ENCODE measurements at regions not wholly inside any gene's neighbourhood (a gene's known extent, or its start where the extent isn't known, plus 50 kb on each side); places are given as distances from the start of the nearest gene placed in this dataset.

- Histone ChIP-seq H3K36me3 (ENCODE audit: control insufficient read depth in 4 of 4, insufficient read depth in 3 of 4, low read depth in 1 of 4, low read length in 3 of 4) (no peaks in the 10 kb centered on the region), H3K4me1 (ENCODE audit: control insufficient read depth in 4 of 4, insufficient read depth in 4 of 4, low read length in 3 of 4) (peaks cover 7 to 55% (median 42%) of the 10 kb centered on the region in 4 donors), H3K27me3 (ENCODE audit: control insufficient read depth in 4 of 4, insufficient read depth in 4 of 4, low read length in 3 of 4) (no peaks in the 10 kb centered on the region), H3K9me3 (ENCODE audit: control insufficient read depth in 4 of 4, low read length in 3 of 4) (no peaks in the 10 kb centered on the region), H3K4me3 (ENCODE audit: low read depth in 1 of 3, low read length in 3 of 3) (no peak overlapping the region), H3K27ac (ENCODE audit: low read depth in 1 of 2, low read length in 2 of 2) (peak overlapping the region; percentile 88 to 92), H3K9ac (ENCODE audit: low read depth in 1 of 2, low read length in 2 of 2) (peak overlapping the region in 1 of 2 donors; percentile 43)
- TF ChIP-seq YY1 (IDR thresholded peaks at IDR 0.05) (no peak), FOXA1 (IDR thresholded peaks at IDR 0.05) (no peak), REST (IDR thresholded peaks at IDR 0.05) (no peak), SP1 (IDR thresholded peaks at IDR 0.05) (peak; percentile 45), EGR1 (IDR thresholded peaks at IDR 0.05; ENCODE audit: low read depth in 2 of 2) (no peak), TAF1 (conservative IDR thresholded peaks at IDR 0.05) (no peak), CTCF (IDR thresholded peaks at IDR 0.05; ENCODE audit: low read depth, low read length, missing input control) (no peak), MAX (IDR thresholded peaks at IDR 0.05) (no peak), FOXA2 (IDR thresholded peaks at IDR 0.05) (no peak), RXRA (IDR thresholded peaks at IDR 0.05) (peak in 1 of 2 donors; percentile 47), RAD21 (IDR thresholded peaks at IDR 0.05) (no peak), GABPA (IDR thresholded peaks at IDR 0.05 in 1 of 2, conservative IDR thresholded peaks at IDR 0.05 in 1 of 2) (no peak), ZBTB33 (IDR thresholded peaks at IDR 0.05) (no peak), NR2F2 (IDR thresholded peaks at IDR 0.05) (peak; percentile 85), HNF4G (IDR thresholded peaks at IDR 0.05) (no peak), JUND (IDR thresholded peaks at IDR 0.05) (peak; percentile 90 to 94), ATF3 (IDR thresholded peaks at IDR 0.05) (no peak), HNF4A (conservative IDR thresholded peaks at IDR 0.05) (no peak)
- 69% methylated on average over 32 of the region's 32 CpGs for WGBS
- DNase-seq (ENCODE audit: low spot score), result peak; percentile 35
Measured at GRCh38 chr17:77322514-77323412, 182.0 kb downstream of the SEC14L1 start.

Data from liver (tissue), 8 donors.